OCI-LY3 (cell line): ENCODE measurements at regions not wholly inside any gene's neighbourhood (a gene's known extent, or its start where the extent isn't known, plus 50 kb on each side); places are given as distances from the start of the nearest gene placed in this dataset.

ENCODE experiments used
- CTCF ChIP-seq: fragments of 200-600, 300-600 bp; sonication (generic); IDR thresholded peaks from 2 replicates; pipeline ENCODE4 v1.5.1; 2014; ENCODE audit warnings: antibody characterized with exemption, low read length, low read depth
- EZH2phosphoT487 ChIP-seq: fragments of 200-600 bp; shearing (Covaris generic); IDR thresholded peaks from 2 replicates; pipeline ENCODE4 v1.6.1; 2018; ENCODE audit warnings: antibody characterized with exemption, mixed run types, low read depth

DNA sequence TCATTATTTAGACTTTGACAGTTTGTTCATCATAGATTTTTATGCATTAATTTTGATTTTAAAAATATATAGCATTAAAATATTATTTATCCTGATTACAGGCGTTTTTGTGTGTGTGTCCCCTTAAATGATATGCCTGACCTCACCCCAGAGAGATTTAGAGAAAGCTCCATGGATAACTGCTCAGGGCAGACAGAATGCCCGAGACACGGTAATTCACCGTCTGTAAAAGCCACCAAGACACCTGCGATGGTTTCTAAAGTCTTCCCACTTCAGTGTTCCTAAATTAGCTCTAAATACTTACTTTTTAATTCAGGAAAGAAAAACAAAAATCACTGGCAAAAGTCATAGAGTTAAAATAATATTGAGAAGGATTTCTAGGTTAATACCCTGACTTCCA is 350.6 kb upstream of the RUNX1 start:
- TF ChIP-seq CTCF (no peak), EZH2phosphoT487 (no peak)
